Neural crest cell (in vitro differentiated cells): ENCODE measurements at regions not wholly inside any gene's neighbourhood (a gene's known extent, or its start where the extent isn't known, plus 50 kb on each side); places are given as distances from the start of the nearest gene placed in this dataset.

Experiments
- DNase-seq: peaks from one replicate; pipeline ENCODE4 v3.0.0; 2021; ENCODE audit warnings: low read depth, mixed read lengths, low spot score
- H3K27ac Mint-ChIP-seq: one replicate; pipeline ENCODE4 v1.8.0; 2021; ENCODE audit warnings: mild to moderate bottlenecking, mixed read lengths; ENCODE audit not compliant: unreplicated experiment
- H3K27me3 Mint-ChIP-seq: 2 replicates; pipeline ENCODE4 v1.8.0; 2021; ENCODE audit warnings: low read depth, mild to moderate bottlenecking, mixed read lengths
- H3K36me3 Mint-ChIP-seq: 2 replicates; pipeline ENCODE4 v1.8.0; 2021; ENCODE audit warnings: low read depth, mild to moderate bottlenecking, mixed read lengths
- H3K4me1 Mint-ChIP-seq: 2 replicates; pipeline ENCODE4 v1.8.0; 2021; ENCODE audit warnings: mixed read lengths
- H3K4me3 Mint-ChIP-seq: one replicate; pipeline ENCODE4 v1.8.0; 2021; ENCODE audit warnings: mild to moderate bottlenecking, mixed read lengths
- H3K9me3 Mint-ChIP-seq: 2 replicates; pipeline ENCODE4 v1.8.0; 2021; ENCODE audit warnings: mixed read lengths
- TF ChIP-seq, protein P1 (sequence below): fragments of 200-600 bp; sonication (generic); conservative IDR thresholded peaks from 2 replicates; pipeline ENCODE4 v1.5.0; 2021; ENCODE audit warnings: antibody characterized with exemption, mild to moderate bottlenecking

DNA sequence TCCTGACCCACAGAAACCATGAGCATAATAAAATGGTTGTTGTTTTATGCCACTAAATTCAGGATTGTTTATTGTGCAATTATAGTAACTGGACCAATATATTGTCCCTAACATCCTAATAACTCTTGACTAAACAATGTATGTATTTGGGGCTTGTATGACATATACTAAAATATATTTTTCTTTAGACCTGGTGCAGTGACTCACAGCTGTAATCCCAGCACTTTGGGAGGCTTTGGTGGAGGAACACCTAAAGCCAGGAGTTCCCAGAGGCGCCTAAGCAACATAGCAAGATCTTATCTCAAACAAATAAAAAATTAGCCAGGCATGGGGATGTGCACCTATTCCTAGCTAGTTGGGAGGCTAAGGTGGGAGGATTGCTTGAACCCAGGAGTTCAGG lies 180.4 kb downstream of the SUCNR1 start:
- TF ChIP-seq, protein P1, sequence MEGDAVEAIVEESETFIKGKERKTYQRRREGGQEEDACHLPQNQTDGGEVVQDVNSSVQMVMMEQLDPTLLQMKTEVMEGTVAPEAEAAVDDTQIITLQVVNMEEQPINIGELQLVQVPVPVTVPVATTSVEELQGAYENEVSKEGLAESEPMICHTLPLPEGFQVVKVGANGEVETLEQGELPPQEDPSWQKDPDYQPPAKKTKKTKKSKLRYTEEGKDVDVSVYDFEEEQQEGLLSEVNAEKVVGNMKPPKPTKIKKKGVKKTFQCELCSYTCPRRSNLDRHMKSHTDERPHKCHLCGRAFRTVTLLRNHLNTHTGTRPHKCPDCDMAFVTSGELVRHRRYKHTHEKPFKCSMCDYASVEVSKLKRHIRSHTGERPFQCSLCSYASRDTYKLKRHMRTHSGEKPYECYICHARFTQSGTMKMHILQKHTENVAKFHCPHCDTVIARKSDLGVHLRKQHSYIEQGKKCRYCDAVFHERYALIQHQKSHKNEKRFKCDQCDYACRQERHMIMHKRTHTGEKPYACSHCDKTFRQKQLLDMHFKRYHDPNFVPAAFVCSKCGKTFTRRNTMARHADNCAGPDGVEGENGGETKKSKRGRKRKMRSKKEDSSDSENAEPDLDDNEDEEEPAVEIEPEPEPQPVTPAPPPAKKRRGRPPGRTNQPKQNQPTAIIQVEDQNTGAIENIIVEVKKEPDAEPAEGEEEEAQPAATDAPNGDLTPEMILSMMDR: no peak
- Mint-ChIP-seq H3K27me3 (no peaks in the 10 kb centered on the region), H3K27ac (no peak overlapping the region), H3K4me1 (no peaks in the 10 kb centered on the region), H3K9me3 (no peaks in the 10 kb centered on the region), H3K4me3 (no peak overlapping the region), H3K36me3 (no peaks in the 10 kb centered on the region)
- no peak for DNase-seq

DNA sequence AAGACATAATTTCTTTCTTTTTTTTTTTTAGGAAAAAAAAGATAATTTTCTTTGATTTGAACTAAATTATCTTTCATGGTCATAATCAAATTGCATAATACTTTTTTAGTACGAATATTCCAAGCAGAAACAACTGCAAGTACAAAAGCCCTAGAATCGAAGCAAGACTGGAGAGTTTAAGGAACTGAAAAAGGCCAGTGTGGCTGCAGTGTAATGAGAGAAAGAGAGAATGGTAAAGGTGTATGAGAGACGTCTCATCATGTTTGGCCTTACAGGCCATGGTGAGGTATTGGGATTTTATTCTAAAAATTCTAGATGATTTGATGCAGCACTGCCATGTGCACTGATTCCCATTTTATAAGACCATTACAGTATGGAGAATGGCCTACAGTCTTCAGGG lies 180.9 kb downstream of the SUCNR1 start:
- H3K4me3 Mint-ChIP-seq: no peak overlapping the region
- DNase-seq: no peak
- TF ChIP-seq, protein P1: no peak
- H3K36me3 Mint-ChIP-seq: no peaks in the 10 kb centered on the region
- no peaks in the 10 kb centered on the region for H3K27me3 Mint-ChIP-seq
- H3K4me1 Mint-ChIP-seq: no peaks in the 10 kb centered on the region
- H3K27ac Mint-ChIP-seq: no peak overlapping the region
- no peaks in the 10 kb centered on the region for H3K9me3 Mint-ChIP-seq

DNA sequence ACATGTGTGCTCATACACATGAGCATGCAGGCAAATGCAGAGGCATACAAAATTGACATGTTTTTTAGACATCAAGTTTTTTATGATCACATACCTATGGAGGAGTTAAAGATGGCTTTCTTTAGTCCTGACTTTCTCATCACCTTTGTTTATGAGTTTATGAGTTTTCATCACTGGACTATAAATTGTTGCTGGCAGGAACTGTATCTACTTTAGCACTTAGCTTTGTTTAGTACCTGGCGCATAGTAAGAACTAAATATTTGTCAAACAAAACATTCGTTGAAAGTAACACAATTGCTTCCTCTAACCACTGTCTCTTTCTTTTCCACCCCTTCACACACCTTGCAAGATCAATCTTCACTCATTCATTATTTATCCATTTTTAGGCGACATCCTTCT lies 182.6 kb downstream of the SUCNR1 start:
- H3K4me3 Mint-ChIP-seq: no peak overlapping the region
- no peaks in the 10 kb centered on the region for H3K27me3 Mint-ChIP-seq
- TF ChIP-seq, protein P1: no peak

DNA sequence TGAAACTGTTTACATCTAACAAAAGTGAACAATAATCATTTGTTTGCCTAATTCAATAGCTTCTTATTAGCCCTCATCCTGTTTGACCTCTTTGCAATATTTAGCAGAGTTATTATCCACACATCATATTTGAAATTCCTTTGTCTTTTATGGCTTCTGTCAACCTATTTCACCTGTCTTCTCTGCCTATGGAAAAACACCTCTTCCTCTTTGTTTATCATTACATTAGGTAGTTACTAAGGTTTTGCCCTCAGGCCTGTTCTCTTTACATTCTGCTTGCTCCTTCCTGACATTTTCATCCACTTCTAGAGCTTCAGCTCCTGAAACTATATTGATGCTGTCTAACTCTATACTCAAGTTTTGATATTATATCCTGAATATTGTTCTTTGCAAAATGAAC lies 183.0 kb downstream of the SUCNR1 start:
- Mint-ChIP-seq H3K27ac (no peak overlapping the region), H3K4me3 (no peak overlapping the region), H3K36me3 (no peaks in the 10 kb centered on the region), H3K27me3 (no peaks in the 10 kb centered on the region), H3K4me1 (no peaks in the 10 kb centered on the region), H3K9me3 (no peaks in the 10 kb centered on the region)
- DNase-seq: no peak
- TF ChIP-seq, protein P1: no peak

More for the DNA sequence above, 182.6 kb downstream of the SUCNR1 start:
- Mint-ChIP-seq H3K36me3 (no peaks in the 10 kb centered on the region), H3K9me3 (no peaks in the 10 kb centered on the region), H3K4me1 (no peaks in the 10 kb centered on the region), H3K27ac (no peak overlapping the region)
- DNase-seq: no peak

DNA sequence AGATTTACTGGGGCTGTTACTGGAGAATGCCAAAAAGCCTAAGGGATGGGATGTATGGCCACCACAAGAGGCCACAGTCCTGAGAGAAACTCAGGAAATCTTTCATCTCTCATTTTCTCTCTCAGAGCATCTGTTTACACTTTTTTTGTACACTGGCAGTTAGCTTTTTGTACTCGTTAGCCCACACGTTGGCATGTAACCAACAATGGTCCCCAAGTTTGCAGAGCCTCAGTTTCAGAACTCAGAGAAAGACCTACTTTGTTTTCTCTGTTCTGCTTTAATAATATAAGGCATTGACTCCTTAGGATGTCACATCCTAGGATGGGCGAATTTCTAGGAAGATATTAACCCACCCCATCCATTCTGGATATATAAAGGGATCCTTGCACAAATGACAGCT lies 183.5 kb downstream of the SUCNR1 start:
- DNase-seq: no peak
- H3K4me3 Mint-ChIP-seq: no peak overlapping the region
- no peak overlapping the region for H3K27ac Mint-ChIP-seq
- no peaks in the 10 kb centered on the region for H3K4me1 Mint-ChIP-seq
- no peaks in the 10 kb centered on the region for H3K36me3 Mint-ChIP-seq
- H3K27me3 Mint-ChIP-seq: no peaks in the 10 kb centered on the region
- no peaks in the 10 kb centered on the region for H3K9me3 Mint-ChIP-seq
- TF ChIP-seq, protein P1: no peak

DNA sequence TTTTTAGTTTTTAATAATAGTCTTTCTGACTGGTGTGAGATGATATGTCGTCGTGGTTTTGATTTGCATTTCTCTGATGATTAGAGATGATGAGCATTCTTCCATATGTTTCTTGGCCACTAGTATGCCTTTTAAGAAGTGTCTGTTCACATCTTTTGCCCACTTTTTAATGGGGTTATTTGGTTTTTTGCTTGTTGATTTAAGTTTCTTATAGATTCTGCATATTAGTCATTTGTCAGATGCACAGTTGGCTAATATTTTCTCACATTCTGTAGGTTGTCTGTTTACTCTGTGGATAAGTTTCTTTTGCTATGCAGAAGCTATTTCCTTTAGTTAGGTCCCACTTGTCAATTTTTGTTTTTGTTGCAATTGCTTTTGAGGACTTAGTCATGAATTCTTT lies 185.4 kb downstream of the SUCNR1 start:
- Mint-ChIP-seq H3K27me3 (no peaks in the 10 kb centered on the region), H3K9me3 (no peaks in the 10 kb centered on the region), H3K36me3 (no peaks in the 10 kb centered on the region), H3K4me1 (no peaks in the 10 kb centered on the region), H3K4me3 (no peak overlapping the region), H3K27ac (no peak overlapping the region)
- TF ChIP-seq, protein P1: no peak
- DNase-seq: no peak
